ENCODE measurements at regions not wholly inside any gene's neighbourhood (a gene's known extent, or its start where the extent isn't known, plus 50 kb on each side); places are given as distances from the start of the nearest gene placed in this dataset.

- Mint-ChIP-seq H3K4me1 (ENCODE audit: low read depth) (peaks cover 3% of the 10 kb centered on the region), H3K36me3 (ENCODE audit: insufficient read depth) (no peaks in the 10 kb centered on the region)
- no peak for TF ChIP-seq CTCF (IDR thresholded peaks at IDR 0.05; ENCODE audit: unreplicated experiment)
Observed at GRCh38 chr6:81295310-81295709, 457.2 kb downstream of the TENT5A start.

GRCh38 chr6:81293896-81294295, 458.6 kb downstream of the TENT5A start:
- no peak for TF ChIP-seq CTCF (IDR thresholded peaks at IDR 0.05; ENCODE audit: unreplicated experiment)
- Mint-ChIP-seq H3K27me3 (no peaks in the 10 kb centered on the region), H3K9me3 (ENCODE audit: low read depth) (no peaks in the 10 kb centered on the region), H3K27ac (no peak overlapping the region), H3K4me3 (ENCODE audit: low read depth) (no peak overlapping the region), H3K4me1 (ENCODE audit: low read depth) (peaks cover 3% of the 10 kb centered on the region), H3K36me3 (ENCODE audit: insufficient read depth) (no peaks in the 10 kb centered on the region)
- no peak for DNase-seq (ENCODE audit: low spot score, unreplicated experiment)

More at GRCh38 chr6:81295310-81295709, 457.2 kb downstream of the TENT5A start:
- Mint-ChIP-seq H3K4me3 (ENCODE audit: low read depth) (no peak overlapping the region), H3K9me3 (ENCODE audit: low read depth) (no peaks in the 10 kb centered on the region), H3K27ac (no peak overlapping the region), H3K27me3 (no peaks in the 10 kb centered on the region)
- DNase-seq (ENCODE audit: low spot score, unreplicated experiment): no peak

- H3K4me1 Mint-ChIP-seq (ENCODE audit: low read depth): peaks cover 3% of the 10 kb centered on the region
- H3K36me3 Mint-ChIP-seq (ENCODE audit: insufficient read depth): no peaks in the 10 kb centered on the region
- H3K27ac Mint-ChIP-seq: no peak overlapping the region
- H3K27me3 Mint-ChIP-seq: no peaks in the 10 kb centered on the region
- no peak for DNase-seq (ENCODE audit: low spot score, unreplicated experiment)
- TF ChIP-seq CTCF (IDR thresholded peaks at IDR 0.05; ENCODE audit: unreplicated experiment): no peak
- H3K4me3 Mint-ChIP-seq (ENCODE audit: low read depth): no peak overlapping the region
- H3K9me3 Mint-ChIP-seq (ENCODE audit: low read depth): peaks cover 4% of the 10 kb centered on the region
Observed at GRCh38 chr6:81289229-81289628, 463.3 kb downstream of the TENT5A start.

GRCh38 chr6:81265106-81265505, 487.4 kb downstream of the TENT5A start:
- no peak for TF ChIP-seq CTCF (IDR thresholded peaks at IDR 0.05; ENCODE audit: unreplicated experiment)
- Mint-ChIP-seq H3K9me3 (ENCODE audit: low read depth) (peaks cover 3% of the 10 kb centered on the region), H3K27ac (no peak overlapping the region), H3K36me3 (ENCODE audit: insufficient read depth) (no peaks in the 10 kb centered on the region), H3K4me1 (ENCODE audit: low read depth) (peaks cover 2% of the 10 kb centered on the region), H3K27me3 (no peaks in the 10 kb centered on the region), H3K4me3 (ENCODE audit: low read depth) (no peak overlapping the region)
- DNase-seq (ENCODE audit: low spot score, unreplicated experiment): no peak

GRCh38 chr6:81263531-81264168, 488.8 kb downstream of the TENT5A start:
- no peak overlapping the region for H3K4me3 Mint-ChIP-seq (ENCODE audit: low read depth)
- H3K36me3 Mint-ChIP-seq (ENCODE audit: insufficient read depth): no peaks in the 10 kb centered on the region
- no peak for DNase-seq (ENCODE audit: low spot score, unreplicated experiment)
- no peak overlapping the region for H3K27ac Mint-ChIP-seq
- no peaks in the 10 kb centered on the region for H3K27me3 Mint-ChIP-seq
- H3K9me3 Mint-ChIP-seq (ENCODE audit: low read depth): peaks cover 5% of the 10 kb centered on the region
- peaks cover 2% of the 10 kb centered on the region for H3K4me1 Mint-ChIP-seq (ENCODE audit: low read depth)
- TF ChIP-seq CTCF (IDR thresholded peaks at IDR 0.05; ENCODE audit: unreplicated experiment): no peak
